ENCODE measurements at regions not wholly inside any gene's neighbourhood (a gene's known extent, or its start where the extent isn't known, plus 50 kb on each side); places are given as distances from the start of the nearest gene placed in this dataset.

DNA sequence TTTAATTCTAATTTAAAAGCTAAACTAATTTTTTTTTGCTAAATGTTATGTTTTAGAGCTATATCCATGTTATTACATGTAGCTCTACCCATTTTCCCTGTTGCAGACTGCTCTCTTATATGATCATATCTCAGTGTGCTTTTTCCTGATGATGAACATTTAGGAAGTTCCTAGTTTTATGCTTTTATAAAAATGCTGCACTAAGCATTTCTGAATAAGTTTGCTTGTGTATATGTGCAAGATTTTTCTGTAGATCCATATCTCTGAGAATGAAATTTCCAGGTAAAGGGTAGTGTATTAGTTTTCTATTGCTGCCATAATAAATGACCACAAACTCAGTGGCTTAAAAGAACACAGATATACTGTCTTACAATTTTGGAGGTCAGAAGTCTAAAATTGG, 374.4 kb upstream of the E2F7 start:
- no peak for DNase-seq (ENCODE audit: low spot score)
- Histone ChIP-seq H3K4me1 (ENCODE audit: control insufficient read depth in 1 of 2, low read depth in 2 of 2) (no peaks in the 10 kb centered on the region), H3K36me3 (no peaks in the 10 kb centered on the region), H3K4me3 (no peak overlapping the region), H3K27me3 (replicated peaks; ENCODE audit: insufficient read depth) (no peaks in the 10 kb centered on the region), H3K27ac (no peak overlapping the region), H3K9me3 (no peaks in the 10 kb centered on the region)
- ATAC-seq (ENCODE audit: insufficient number of reproducible peaks, low FRiP score, low read depth), result no peak
- TF ChIP-seq, protein P1, sequence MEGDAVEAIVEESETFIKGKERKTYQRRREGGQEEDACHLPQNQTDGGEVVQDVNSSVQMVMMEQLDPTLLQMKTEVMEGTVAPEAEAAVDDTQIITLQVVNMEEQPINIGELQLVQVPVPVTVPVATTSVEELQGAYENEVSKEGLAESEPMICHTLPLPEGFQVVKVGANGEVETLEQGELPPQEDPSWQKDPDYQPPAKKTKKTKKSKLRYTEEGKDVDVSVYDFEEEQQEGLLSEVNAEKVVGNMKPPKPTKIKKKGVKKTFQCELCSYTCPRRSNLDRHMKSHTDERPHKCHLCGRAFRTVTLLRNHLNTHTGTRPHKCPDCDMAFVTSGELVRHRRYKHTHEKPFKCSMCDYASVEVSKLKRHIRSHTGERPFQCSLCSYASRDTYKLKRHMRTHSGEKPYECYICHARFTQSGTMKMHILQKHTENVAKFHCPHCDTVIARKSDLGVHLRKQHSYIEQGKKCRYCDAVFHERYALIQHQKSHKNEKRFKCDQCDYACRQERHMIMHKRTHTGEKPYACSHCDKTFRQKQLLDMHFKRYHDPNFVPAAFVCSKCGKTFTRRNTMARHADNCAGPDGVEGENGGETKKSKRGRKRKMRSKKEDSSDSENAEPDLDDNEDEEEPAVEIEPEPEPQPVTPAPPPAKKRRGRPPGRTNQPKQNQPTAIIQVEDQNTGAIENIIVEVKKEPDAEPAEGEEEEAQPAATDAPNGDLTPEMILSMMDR (IDR thresholded peaks at IDR 0.05), result no peak

DNA sequence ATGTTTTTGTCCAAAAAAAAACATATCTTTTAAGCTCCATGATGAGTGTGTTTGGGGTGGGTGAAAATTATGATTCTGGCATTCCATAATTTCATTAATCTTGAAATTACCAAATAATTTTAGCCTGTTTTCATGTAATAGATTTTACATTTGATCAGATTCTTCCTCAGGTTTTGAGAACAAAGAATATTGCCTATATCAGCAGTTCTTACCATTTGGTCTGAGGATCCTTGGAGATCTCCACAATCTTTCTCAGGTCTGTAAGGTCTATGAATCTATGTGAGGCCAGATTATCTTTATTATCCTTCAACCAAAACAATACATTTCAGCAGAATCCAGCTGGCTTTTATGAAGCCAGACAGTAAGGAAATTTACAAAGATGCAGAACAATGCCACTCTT, 373.3 kb upstream of the E2F7 start:
- H3K27ac ChIP-seq, result no peak overlapping the region
- no peak overlapping the region for H3K4me3 ChIP-seq
- H3K9me3 ChIP-seq, result no peaks in the 10 kb centered on the region
- no peaks in the 10 kb centered on the region for H3K27me3 ChIP-seq (replicated peaks; ENCODE audit: insufficient read depth)
- TF ChIP-seq, protein P1 (IDR thresholded peaks at IDR 0.05), result no peak
- DNase-seq (ENCODE audit: low spot score) (no peak), ATAC-seq (ENCODE audit: insufficient number of reproducible peaks, low FRiP score, low read depth) (no peak)
- H3K36me3 ChIP-seq, result no peaks in the 10 kb centered on the region
- H3K4me1 ChIP-seq (ENCODE audit: control insufficient read depth in 1 of 2, low read depth in 2 of 2), result peaks cover 0 to 4% of the 10 kb centered on the region in 2 donors

DNA sequence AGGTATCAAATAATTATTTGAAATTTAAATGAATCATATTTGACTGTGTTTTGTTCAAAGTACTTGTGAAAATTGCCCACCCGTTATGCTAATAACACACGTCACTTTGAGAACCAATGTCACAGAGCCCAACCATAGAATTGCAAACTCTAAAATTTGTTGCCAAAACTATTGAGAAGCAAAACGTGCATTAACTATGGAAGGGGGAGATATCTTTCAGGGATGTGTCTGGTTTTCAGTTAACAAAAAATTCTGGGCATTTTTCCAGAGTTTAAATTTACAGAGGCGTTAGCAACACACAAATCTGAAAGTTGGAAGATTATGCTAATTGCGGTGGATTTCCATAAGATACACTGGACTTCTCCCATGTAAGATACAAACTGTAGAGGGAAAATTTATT, 371.8 kb upstream of the E2F7 start:
- Histone ChIP-seq H3K4me3 (no peak overlapping the region), H3K9me3 (no peaks in the 10 kb centered on the region), H3K27me3 (replicated peaks; ENCODE audit: insufficient read depth) (no peaks in the 10 kb centered on the region), H3K4me1 (ENCODE audit: control insufficient read depth in 1 of 2, low read depth in 2 of 2) (peaks cover 0 to 6% of the 10 kb centered on the region in 2 donors), H3K36me3 (no peaks in the 10 kb centered on the region), H3K27ac (no peak overlapping the region)
- TF ChIP-seq, protein P1 (IDR thresholded peaks at IDR 0.05), result no peak
- DNase-seq (ENCODE audit: low spot score) (no peak), ATAC-seq (ENCODE audit: insufficient number of reproducible peaks, low FRiP score, low read depth) (no peak)

DNA sequence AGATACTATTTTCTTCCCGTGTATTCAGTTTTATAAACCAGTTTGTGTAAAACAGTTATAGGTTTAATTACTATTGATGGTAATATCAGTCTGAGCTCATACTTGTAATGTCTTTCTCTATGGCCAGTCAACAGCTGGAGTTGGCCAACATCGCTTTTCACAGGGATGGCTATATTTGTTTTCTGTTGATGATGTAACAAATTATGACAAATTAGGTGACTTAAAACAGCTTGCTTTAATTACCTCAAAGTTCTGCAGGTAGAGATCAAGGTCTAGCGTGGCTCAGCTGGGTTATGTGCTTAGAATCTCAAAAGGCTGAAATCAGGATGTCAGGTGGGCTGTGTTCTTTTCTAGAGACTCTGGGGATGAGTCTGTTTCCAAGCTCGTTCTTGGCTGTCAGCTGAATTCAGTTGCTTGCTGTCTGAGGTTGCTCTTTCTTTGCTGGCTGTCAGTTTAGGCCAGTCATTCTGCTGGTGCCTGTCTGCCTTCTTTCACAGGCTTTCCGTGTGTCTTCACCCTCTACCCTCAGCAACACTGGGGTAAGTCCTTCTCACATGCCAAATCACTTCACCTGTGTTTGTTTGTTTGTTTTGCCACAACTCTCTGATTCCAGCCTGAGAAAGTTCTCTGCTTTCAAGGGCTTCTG, 370.2 kb upstream of the E2F7 start:
- TF ChIP-seq, protein P1 (IDR thresholded peaks at IDR 0.05), result no peak
- Histone ChIP-seq H3K27ac (no peak overlapping the region), H3K27me3 (replicated peaks; ENCODE audit: insufficient read depth) (no peaks in the 10 kb centered on the region), H3K4me1 (ENCODE audit: control insufficient read depth in 1 of 2, low read depth in 2 of 2) (peaks cover 0 to 6% of the 10 kb centered on the region in 2 donors), H3K4me3 (no peak overlapping the region), H3K36me3 (no peaks in the 10 kb centered on the region), H3K9me3 (no peaks in the 10 kb centered on the region)
- ATAC-seq (ENCODE audit: insufficient number of reproducible peaks, low FRiP score, low read depth), result no peak
- DNase-seq (ENCODE audit: low spot score), result no peak

DNA sequence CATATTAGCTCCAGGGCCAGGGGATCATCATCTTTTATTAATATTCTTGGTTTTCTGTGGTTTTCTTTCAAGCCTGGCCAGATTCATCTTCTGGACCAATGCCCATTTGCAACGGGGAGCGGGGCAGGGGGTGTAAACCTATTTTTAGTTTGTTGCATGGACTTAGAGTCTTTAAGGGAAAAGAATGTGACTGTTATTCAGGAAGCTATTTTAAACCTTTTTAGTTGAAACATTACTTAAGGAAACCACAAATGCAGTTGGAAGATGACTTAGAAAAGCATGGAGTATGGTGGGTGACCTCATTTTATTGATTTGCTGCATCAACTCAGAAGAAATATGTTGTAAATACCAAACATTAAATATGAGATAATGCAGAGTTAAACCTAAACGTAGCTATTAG, 368.4 kb upstream of the E2F7 start:
- Histone ChIP-seq H3K4me1 (ENCODE audit: control insufficient read depth in 1 of 2, low read depth in 2 of 2) (peaks cover 0 to 6% of the 10 kb centered on the region in 2 donors), H3K27me3 (replicated peaks; ENCODE audit: insufficient read depth) (no peaks in the 10 kb centered on the region), H3K9me3 (no peaks in the 10 kb centered on the region), H3K27ac (no peak overlapping the region), H3K36me3 (no peaks in the 10 kb centered on the region), H3K4me3 (no peak overlapping the region)
- ATAC-seq (ENCODE audit: insufficient number of reproducible peaks, low FRiP score, low read depth) (no peak), DNase-seq (ENCODE audit: low spot score) (no peak)
- TF ChIP-seq, protein P1 (IDR thresholded peaks at IDR 0.05), result no peak
